ENCODE measurements at regions not wholly inside any gene's neighbourhood (a gene's known extent, or its start where the extent isn't known, plus 50 kb on each side); places are given as distances from the start of the nearest gene placed in this dataset.
"Not testable (repeated sequence)": the region's sequence is repeated elsewhere in the genome, so short reads cannot be mapped to it uniquely, and the experiment has no call there.

- not testable (repeated sequence) for H3K27me3 ChIP-seq (ENCODE audit: insufficient read depth, poor library complexity, severe bottlenecking); H3K4me3 ChIP-seq (replicated peaks; ENCODE audit: insufficient read depth, low read length)
- peak overlapping the region; percentile 28 for H3K27ac ChIP-seq (replicated peaks)
- peak in 1 of 2 experiments; percentile 67 for DNase-seq (ENCODE audit: low read depth in 1 of 2, low spot score in 1 of 2)
- TF ChIP-seq POLR2AphosphoS5 (IDR thresholded peaks at IDR 0.05; ENCODE audit: low read depth), result 0 out of 2 replicates have a peak, but pooled peaks have one; percentile 25
Measured at GRCh38 chr1:121511876-121512275, 327.1 kb downstream of the SRGAP2C start.

- no peak overlapping the region; the same call in 1 of the 2 replicates for H3K27ac ChIP-seq (replicated peaks)
- no peak overlapping the region for H3K4me3 ChIP-seq (replicated peaks; ENCODE audit: insufficient read depth, low read length)
- no peak for DNase-seq (ENCODE audit: low read depth in 1 of 2, low spot score in 1 of 2)
Measured at GRCh38 chr1:121515235-121515634, 330.5 kb downstream of the SRGAP2C start.

DNA sequence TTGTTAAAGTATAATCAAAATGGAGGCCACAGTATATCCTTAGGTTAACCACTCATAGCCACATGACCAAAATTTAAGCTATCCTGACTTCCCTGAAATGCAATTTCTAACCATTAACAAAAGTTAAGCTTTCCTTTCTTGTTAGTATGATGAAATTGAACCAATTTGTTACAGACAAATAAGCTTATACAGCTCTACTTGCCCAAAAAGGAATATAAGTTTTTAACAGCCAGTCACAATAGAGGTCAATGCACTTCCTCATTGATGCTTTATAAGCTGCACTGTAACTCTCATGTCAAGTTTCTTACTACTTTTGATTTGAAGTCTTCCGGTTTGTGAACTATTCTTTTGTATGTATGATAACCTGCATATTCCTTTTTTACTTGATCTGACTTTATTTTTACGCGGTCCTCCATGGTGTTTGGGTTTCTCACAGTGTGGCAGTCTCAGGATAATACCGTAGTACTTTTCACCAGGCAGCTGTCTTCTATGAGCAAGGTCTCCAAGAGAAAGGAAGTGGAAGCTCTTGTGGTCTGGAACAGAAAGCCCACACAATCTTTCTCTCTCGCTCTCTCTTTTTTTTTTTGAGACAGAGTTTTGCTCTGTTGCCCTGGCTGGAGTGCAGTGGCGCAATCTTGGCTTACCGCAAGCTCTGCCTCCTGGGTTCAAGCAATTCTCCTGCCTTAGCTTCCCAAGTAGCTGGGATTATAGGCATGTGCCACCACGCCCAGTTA is 331.6 kb downstream of the SRGAP2C start:
- TF ChIP-seq, protein P1, sequence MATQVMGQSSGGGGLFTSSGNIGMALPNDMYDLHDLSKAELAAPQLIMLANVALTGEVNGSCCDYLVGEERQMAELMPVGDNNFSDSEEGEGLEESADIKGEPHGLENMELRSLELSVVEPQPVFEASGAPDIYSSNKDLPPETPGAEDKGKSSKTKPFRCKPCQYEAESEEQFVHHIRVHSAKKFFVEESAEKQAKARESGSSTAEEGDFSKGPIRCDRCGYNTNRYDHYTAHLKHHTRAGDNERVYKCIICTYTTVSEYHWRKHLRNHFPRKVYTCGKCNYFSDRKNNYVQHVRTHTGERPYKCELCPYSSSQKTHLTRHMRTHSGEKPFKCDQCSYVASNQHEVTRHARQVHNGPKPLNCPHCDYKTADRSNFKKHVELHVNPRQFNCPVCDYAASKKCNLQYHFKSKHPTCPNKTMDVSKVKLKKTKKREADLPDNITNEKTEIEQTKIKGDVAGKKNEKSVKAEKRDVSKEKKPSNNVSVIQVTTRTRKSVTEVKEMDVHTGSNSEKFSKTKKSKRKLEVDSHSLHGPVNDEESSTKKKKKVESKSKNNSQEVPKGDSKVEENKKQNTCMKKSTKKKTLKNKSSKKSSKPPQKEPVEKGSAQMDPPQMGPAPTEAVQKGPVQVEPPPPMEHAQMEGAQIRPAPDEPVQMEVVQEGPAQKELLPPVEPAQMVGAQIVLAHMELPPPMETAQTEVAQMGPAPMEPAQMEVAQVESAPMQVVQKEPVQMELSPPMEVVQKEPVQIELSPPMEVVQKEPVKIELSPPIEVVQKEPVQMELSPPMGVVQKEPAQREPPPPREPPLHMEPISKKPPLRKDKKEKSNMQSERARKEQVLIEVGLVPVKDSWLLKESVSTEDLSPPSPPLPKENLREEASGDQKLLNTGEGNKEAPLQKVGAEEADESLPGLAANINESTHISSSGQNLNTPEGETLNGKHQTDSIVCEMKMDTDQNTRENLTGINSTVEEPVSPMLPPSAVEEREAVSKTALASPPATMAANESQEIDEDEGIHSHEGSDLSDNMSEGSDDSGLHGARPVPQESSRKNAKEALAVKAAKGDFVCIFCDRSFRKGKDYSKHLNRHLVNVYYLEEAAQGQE (IDR thresholded peaks at IDR 0.05; ENCODE audit: insufficient replicate concordance, low read depth), result no peak
- TF ChIP-seq POLR2AphosphoS5 (IDR thresholded peaks at IDR 0.05; ENCODE audit: low read depth) (peak; percentile 63; the same call in 1 of the 2 replicates), GABPA (IDR thresholded peaks at IDR 0.05; ENCODE audit: low read depth) (no peak), SPI1 (IDR thresholded peaks at IDR 0.05; ENCODE audit: borderline replicate concordance, low read depth) (peak; percentile 66)
- TF ChIP-seq, protein P2, sequence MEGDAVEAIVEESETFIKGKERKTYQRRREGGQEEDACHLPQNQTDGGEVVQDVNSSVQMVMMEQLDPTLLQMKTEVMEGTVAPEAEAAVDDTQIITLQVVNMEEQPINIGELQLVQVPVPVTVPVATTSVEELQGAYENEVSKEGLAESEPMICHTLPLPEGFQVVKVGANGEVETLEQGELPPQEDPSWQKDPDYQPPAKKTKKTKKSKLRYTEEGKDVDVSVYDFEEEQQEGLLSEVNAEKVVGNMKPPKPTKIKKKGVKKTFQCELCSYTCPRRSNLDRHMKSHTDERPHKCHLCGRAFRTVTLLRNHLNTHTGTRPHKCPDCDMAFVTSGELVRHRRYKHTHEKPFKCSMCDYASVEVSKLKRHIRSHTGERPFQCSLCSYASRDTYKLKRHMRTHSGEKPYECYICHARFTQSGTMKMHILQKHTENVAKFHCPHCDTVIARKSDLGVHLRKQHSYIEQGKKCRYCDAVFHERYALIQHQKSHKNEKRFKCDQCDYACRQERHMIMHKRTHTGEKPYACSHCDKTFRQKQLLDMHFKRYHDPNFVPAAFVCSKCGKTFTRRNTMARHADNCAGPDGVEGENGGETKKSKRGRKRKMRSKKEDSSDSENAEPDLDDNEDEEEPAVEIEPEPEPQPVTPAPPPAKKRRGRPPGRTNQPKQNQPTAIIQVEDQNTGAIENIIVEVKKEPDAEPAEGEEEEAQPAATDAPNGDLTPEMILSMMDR (IDR thresholded peaks at IDR 0.05; ENCODE audit: insufficient read depth, low read length), result no peak
- H3K27ac ChIP-seq (replicated peaks), result peak overlapping the region; percentile 65
- peak; percentile 88 to 89 for DNase-seq (ENCODE audit: low read depth in 1 of 2, low spot score in 1 of 2)

More at GRCh38 chr1:121515235-121515634, 330.5 kb downstream of the SRGAP2C start:
- no peak for TF ChIP-seq POLR2AphosphoS5 (IDR thresholded peaks at IDR 0.05; ENCODE audit: low read depth)
- no peak for TF ChIP-seq GABPA (IDR thresholded peaks at IDR 0.05; ENCODE audit: low read depth)
- TF ChIP-seq SPI1 (IDR thresholded peaks at IDR 0.05; ENCODE audit: borderline replicate concordance, low read depth), result no peak
- TF ChIP-seq, protein P1 (IDR thresholded peaks at IDR 0.05; ENCODE audit: insufficient replicate concordance, low read depth), result no peak
- TF ChIP-seq, protein P2 (IDR thresholded peaks at IDR 0.05; ENCODE audit: insufficient read depth, low read length), result no peak
- peaks cover 3% of the 10 kb centered on the region for H3K27me3 ChIP-seq (ENCODE audit: insufficient read depth, poor library complexity, severe bottlenecking)

DNA sequence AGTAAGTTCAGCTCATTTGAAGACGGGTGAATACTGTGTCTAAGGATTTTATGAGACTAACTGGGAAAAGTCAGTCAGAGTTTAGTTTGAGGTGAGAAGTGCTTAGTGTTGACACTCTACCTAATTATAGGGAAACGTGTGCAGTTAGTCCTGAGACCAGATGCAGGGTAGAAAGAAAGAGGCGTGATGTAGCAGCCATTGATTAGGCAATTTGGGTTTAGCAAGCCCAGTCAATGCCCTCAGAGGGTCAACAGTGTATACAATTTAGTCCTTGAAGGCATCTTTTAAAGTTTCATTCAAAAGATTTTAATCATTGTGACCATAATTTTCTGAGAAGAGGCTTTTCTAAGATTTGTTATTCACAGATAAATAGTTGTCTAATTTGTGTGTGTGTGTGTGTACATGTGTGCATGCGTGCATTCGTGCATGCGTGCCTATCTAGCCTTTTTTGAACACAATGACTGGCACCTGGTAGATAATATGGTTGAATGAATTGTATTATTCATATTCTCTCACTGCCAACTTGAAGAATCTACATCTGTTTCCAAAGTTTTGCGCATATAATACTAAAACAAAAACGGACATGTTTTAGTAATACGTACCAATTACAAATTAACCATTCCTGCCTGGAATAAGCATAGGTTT is 332.9 kb downstream of the SRGAP2C start:
- no peak overlapping the region for H3K4me3 ChIP-seq (replicated peaks; ENCODE audit: insufficient read depth, low read length)
- no peak for TF ChIP-seq GABPA (IDR thresholded peaks at IDR 0.05; ENCODE audit: low read depth)
- TF ChIP-seq, protein P1 (IDR thresholded peaks at IDR 0.05; ENCODE audit: insufficient replicate concordance, low read depth), result no peak
- TF ChIP-seq, protein P2 (IDR thresholded peaks at IDR 0.05; ENCODE audit: insufficient read depth, low read length), result no peak
- TF ChIP-seq POLR2AphosphoS5 (IDR thresholded peaks at IDR 0.05; ENCODE audit: low read depth), result no peak
- no peak for TF ChIP-seq SPI1 (IDR thresholded peaks at IDR 0.05; ENCODE audit: borderline replicate concordance, low read depth)
- H3K27ac ChIP-seq (replicated peaks), result no peak overlapping the region
- peak in 1 of 2 experiments; percentile 60 for DNase-seq (ENCODE audit: low read depth in 1 of 2, low spot score in 1 of 2)
- H3K27me3 ChIP-seq (ENCODE audit: insufficient read depth, poor library complexity, severe bottlenecking), result peaks cover 3% of the 10 kb centered on the region

More for the DNA sequence above, 331.6 kb downstream of the SRGAP2C start:
- H3K4me3 ChIP-seq (replicated peaks; ENCODE audit: insufficient read depth, low read length), result peak overlapping the region; percentile 16; the same call in 1 of the 2 replicates
- peaks cover 3% of the 10 kb centered on the region for H3K27me3 ChIP-seq (ENCODE audit: insufficient read depth, poor library complexity, severe bottlenecking)
